Stomach (tissue), 8 donors: ENCODE measurements at regions not wholly inside any gene's neighbourhood (a gene's known extent, or its start where the extent isn't known, plus 50 kb on each side); places are given as distances from the start of the nearest gene placed in this dataset.

Experiments
- DNase-seq, 2 donors: peaks; one replicate each; pipeline versions ENCODE4 v3.0.0 to v3.0.0-alpha.2; 2013 to 2019
- H3K27ac ChIP-seq, 5 donors: fragments of 200-600 bp in 4 of 5; sonication (generic) in 4 of 5; one replicate each; pipeline ENCODE4 v1.5.1; 2013 to 2019; ENCODE audit warnings: mild to moderate bottlenecking in 1 of 5, moderate library complexity in 1 of 5
- H3K27me3 ChIP-seq, 3 donors: fragments of 200-600 bp; sonication (generic); one replicate each; pipeline ENCODE4 v1.5.1; 2017 to 2019; ENCODE audit warnings: mixed run types in 1 of 3
- H3K36me3 ChIP-seq, 4 donors: fragments of 200-600 bp; sonication (generic); 1 replicate in 3 of 4; 2 replicates in 1 of 4; pipeline ENCODE4 v1.5.1; 2016 to 2019
- H3K4me1 ChIP-seq, 4 donors: fragments of 200-600 bp; sonication (generic); one replicate each; pipeline ENCODE4 v1.5.1; 2016 to 2019
- H3K4me3 ChIP-seq, 4 donors: fragments of 200-600 bp; sonication (generic) in 3 of 4; one replicate each; pipeline ENCODE4 v1.5.1; 2016 to 2019; ENCODE audit warnings: mild to moderate bottlenecking in 1 of 4
- H3K9me3 ChIP-seq, 4 donors: fragments of 200-600 bp; sonication (generic); one replicate each; pipeline ENCODE4 v1.5.1; 2016 to 2019
- EP300 ChIP-seq: sonication (generic); formaldehyde crosslinking; IDR thresholded peaks from one replicate; pipeline ENCODE4 v1.6.1; 2017; ENCODE audit warnings: antibody characterized with exemption
- POLR2A ChIP-seq, 4 donors: fragments of 450-650 bp; IDR thresholded peaks; one replicate each; pipeline ENCODE4 v1.6.1; 2016; ENCODE audit warnings: antibody characterized with exemption in 4 of 4, control low read depth in 2 of 4, mild to moderate bottlenecking in 1 of 4, moderate library complexity in 1 of 4
- POLR2AphosphoS5 ChIP-seq, 3 donors: sonication (generic); formaldehyde crosslinking; IDR thresholded peaks; one replicate each; pipeline ENCODE4 v1.6.1; 2016; ENCODE audit warnings: antibody characterized with exemption in 3 of 3
- WGBS, 5 donors: extraction: QIAGEN DNeasy Blood & Tissue Kit in 3 of 5; methylation state at CpG; one replicate each; pipeline versions ENCODE4 v1.1.5 to v1.1.7; 2013 to 2018; 5-methylcytosine and 5-hydroxymethylcytosine counted together
- intact Hi-C: fragments of 100-400 bp; cut with DNase I; formaldehyde crosslinking; loops from one replicate; pipeline ENCODE4 v1.15.1; 2023; ENCODE audit warnings: low total_unique reads
- TF ChIP-seq, protein P1 (sequence below), 7 experiments: fragments of 450-650 bp in 4 of 7; fragments of 200-600 bp in 3 of 7; sonication (generic) in 3 of 7; IDR thresholded peaks; one replicate each; pipeline ENCODE4 v1.5.1; 2016 to 2019; ENCODE audit warnings: antibody characterized with exemption in 7 of 7, control low read depth in 2 of 7, mild to moderate bottlenecking in 1 of 7
- donor health status: healthy with polysubstance abuse.
- donor health status: Bipolar disorder and iron deficiency.
- donor health status: healthy.

DNA sequence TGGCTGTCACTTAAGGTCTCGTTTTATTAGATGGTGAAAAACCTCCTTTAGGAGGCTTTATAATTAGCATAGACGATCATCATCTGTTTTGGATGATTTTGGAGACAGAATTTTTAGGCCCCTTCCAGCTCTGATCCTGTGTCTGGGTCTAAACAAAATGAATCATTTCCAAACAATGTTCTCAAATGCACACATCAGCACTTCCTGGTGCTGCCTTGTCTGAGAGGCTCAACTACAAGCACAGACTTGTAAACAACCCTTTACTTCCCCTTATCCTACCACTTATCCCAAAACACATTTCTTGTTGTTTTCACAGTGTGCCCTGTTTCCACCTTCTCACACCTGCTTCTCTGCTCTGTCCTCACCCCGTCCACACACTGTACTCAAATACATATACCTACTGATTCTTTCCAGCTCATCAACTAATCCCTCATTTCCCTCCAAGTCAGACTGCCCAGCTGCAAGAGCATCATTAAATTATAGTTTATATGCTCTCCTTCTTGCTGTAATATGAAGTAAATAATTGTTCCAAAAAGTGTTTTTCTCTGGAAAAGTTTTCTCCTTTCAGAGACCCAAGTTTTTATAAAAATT, 71.2 kb upstream of the COL3A1 start:
- intact Hi-C loops = no loop called here
- Histone ChIP-seq H3K4me3 (no peak overlapping the region), H3K36me3 (no peaks in the 10 kb centered on the region), H3K27me3 (no peaks in the 10 kb centered on the region), H3K27ac (no peak overlapping the region), H3K9me3 (no peaks in the 10 kb centered on the region), H3K4me1 (no peaks in the 10 kb centered on the region)
- TF ChIP-seq POLR2AphosphoS5 (IDR thresholded peaks at IDR 0.05) (peak in 1 of 3 donors; percentile 20), EP300 (no peak)
- peak in 1 of 2 donors; percentile 31 for DNase-seq
- 54 to 64% (median 56%) methylated on average over 3 of the region's 3 CpGs for WGBS, 5 donors

DNA sequence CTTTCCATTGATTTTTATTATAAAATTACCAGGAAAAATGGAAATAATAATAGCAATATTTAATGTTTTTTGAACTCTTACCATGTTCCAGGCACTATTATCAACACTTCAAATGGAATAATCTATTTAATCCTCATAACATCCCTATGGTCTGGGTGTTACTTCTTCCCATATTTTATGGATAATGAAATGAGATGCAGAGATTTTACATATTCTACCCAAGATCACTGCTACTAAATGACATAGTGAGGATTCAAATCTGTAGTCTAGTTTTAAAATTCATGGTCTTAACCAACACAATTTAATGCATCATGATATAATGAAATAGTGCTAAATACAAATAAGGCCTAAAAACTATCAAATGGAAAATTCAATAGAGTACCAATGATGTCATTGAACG, 70.4 kb upstream of the COL3A1 start:
- no peak overlapping the region for H3K4me3 ChIP-seq
- no peak overlapping the region for H3K27ac ChIP-seq
- H3K36me3 ChIP-seq = no peaks in the 10 kb centered on the region
- intact Hi-C loops = no loop called here
- TF ChIP-seq, protein P1, sequence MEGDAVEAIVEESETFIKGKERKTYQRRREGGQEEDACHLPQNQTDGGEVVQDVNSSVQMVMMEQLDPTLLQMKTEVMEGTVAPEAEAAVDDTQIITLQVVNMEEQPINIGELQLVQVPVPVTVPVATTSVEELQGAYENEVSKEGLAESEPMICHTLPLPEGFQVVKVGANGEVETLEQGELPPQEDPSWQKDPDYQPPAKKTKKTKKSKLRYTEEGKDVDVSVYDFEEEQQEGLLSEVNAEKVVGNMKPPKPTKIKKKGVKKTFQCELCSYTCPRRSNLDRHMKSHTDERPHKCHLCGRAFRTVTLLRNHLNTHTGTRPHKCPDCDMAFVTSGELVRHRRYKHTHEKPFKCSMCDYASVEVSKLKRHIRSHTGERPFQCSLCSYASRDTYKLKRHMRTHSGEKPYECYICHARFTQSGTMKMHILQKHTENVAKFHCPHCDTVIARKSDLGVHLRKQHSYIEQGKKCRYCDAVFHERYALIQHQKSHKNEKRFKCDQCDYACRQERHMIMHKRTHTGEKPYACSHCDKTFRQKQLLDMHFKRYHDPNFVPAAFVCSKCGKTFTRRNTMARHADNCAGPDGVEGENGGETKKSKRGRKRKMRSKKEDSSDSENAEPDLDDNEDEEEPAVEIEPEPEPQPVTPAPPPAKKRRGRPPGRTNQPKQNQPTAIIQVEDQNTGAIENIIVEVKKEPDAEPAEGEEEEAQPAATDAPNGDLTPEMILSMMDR (IDR thresholded peaks at IDR 0.05) = no peak
- TF ChIP-seq POLR2AphosphoS5 (IDR thresholded peaks at IDR 0.05) = no peak
- no peak for TF ChIP-seq EP300
- no peak for TF ChIP-seq POLR2A (IDR thresholded peaks at IDR 0.05)
- no peaks in the 10 kb centered on the region for H3K4me1 ChIP-seq
- DNase-seq = no peak
- H3K27me3 ChIP-seq = no peaks in the 10 kb centered on the region
- WGBS, 5 donors = 82 to 93% (median 88%) methylated on average over 1 of the region's 1 CpG
- no peaks in the 10 kb centered on the region for H3K9me3 ChIP-seq

DNA sequence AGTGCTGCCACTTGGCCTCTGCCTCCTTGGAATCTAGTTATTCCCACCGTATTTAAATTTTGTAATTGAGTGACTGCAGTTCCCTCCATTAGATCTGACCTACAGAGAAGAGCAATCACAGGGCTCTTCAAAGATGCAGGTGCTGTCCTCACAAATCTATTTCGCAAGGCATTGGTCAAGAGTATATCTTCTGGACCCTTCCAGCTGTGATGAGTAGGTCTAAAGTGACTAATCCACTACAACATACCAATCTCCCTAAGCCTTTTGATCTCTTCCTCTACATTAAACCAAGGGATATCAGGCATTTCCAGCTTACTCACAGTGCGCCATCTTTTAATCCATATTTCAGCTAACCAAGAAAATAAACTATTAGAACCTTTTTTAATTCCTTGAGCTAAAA, 65.1 kb upstream of the COL3A1 start:
- Histone ChIP-seq H3K27ac (no peak overlapping the region), H3K36me3 (no peaks in the 10 kb centered on the region), H3K27me3 (no peaks in the 10 kb centered on the region), H3K9me3 (no peaks in the 10 kb centered on the region), H3K4me3 (no peak overlapping the region), H3K4me1 (no peaks in the 10 kb centered on the region)
- 78 to 96% (median 96%) methylated on average over 3 of the region's 3 CpGs for WGBS, 5 donors
- intact Hi-C loops = no loop called here
- DNase-seq = no peak
- TF ChIP-seq, protein P1 (IDR thresholded peaks at IDR 0.05) = no peak
- TF ChIP-seq POLR2AphosphoS5 (IDR thresholded peaks at IDR 0.05) (no peak), EP300 (no peak), POLR2A (IDR thresholded peaks at IDR 0.05) (no peak)

DNA sequence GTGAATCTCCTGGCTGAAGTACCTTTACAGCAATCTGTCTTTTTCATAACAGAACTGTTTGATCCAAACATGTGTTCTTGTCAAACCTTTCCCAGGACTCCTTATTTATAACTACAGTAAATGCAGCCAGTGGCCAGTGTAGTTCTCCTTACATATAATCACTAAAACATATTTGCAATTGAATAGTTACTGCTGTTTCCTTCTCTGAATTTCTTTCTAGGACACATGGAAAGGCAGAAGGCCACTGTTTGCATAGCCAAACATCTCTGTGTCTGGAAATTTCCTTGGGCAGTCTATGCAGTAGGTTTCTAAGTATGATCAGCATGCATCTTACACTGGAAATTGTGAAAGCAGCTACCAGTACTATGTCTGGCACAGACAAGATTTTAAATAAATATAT, 57.4 kb upstream of the COL3A1 start:
- intact Hi-C loops = no loop called here
- H3K4me3 ChIP-seq = no peak overlapping the region
- no peaks in the 10 kb centered on the region for H3K9me3 ChIP-seq
- no peaks in the 10 kb centered on the region for H3K27me3 ChIP-seq
- H3K36me3 ChIP-seq = no peaks in the 10 kb centered on the region
- peaks cover 0 to 9% (median 3%) of the 10 kb centered on the region in 4 donors for H3K4me1 ChIP-seq
- TF ChIP-seq EP300 (no peak), POLR2A (IDR thresholded peaks at IDR 0.05) (no peak), POLR2AphosphoS5 (IDR thresholded peaks at IDR 0.05) (no peak)
- TF ChIP-seq, protein P1 (IDR thresholded peaks at IDR 0.05) = no peak
- H3K27ac ChIP-seq = no peak overlapping the region
- DNase-seq = no peak

DNA sequence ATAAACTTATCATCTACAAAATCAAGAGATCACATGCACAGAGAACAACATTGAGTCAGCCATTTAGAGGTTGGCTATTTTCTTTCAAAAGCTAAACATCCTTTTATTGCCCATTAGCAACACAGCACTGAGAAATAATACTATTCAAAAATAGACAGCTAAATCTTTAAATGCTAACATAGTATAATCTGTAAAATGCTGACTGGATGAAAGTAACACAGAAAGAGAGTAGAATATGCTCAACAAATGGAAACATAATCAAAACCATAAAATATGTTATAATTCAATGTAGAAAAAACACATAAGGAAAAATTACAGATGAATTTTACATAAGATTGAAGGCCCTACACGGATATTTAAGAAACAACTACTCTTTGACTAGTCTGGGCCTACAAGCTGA, 56.5 kb upstream of the COL3A1 start:
- WGBS, 5 donors = 71 to 87% (median 83%) methylated on average over 1 of the region's 1 CpG
- Histone ChIP-seq H3K36me3 (no peaks in the 10 kb centered on the region), H3K9me3 (no peaks in the 10 kb centered on the region), H3K27ac (no peak overlapping the region), H3K27me3 (no peaks in the 10 kb centered on the region), H3K4me3 (no peak overlapping the region), H3K4me1 (peaks cover 0 to 9% (median 3%) of the 10 kb centered on the region in 4 donors)
- TF ChIP-seq, protein P1 (IDR thresholded peaks at IDR 0.05) = no peak
- no peak for TF ChIP-seq POLR2AphosphoS5 (IDR thresholded peaks at IDR 0.05)
- no peak for TF ChIP-seq EP300
- TF ChIP-seq POLR2A (IDR thresholded peaks at IDR 0.05) = no peak
- intact Hi-C loops = no loop called here
- no peak for DNase-seq
